H1 (cell line): ENCODE measurements at regions not wholly inside any gene's neighbourhood (a gene's known extent, or its start where the extent isn't known, plus 50 kb on each side); places are given as distances from the start of the nearest gene placed in this dataset.

Experiments
- CTCF ChIA-PET: fragments of 300-600 bp; sonication (Branson Sonifier 250); formaldehyde crosslinking; loops from one replicate; lab custom pipeline; 2021; ENCODE audit not compliant: partially characterized antibody; lab: Charles Lee
- POLR2A ChIA-PET: fragments of 300-600 bp; sonication (Branson Sonifier 250); formaldehyde crosslinking; loops from one replicate; lab custom pipeline; 2021; ENCODE audit warnings: inconsistent platforms; ENCODE audit not compliant: partially characterized antibody; lab: Charles Lee
- DNase-seq, 2 experiments: peaks; one replicate each; pipeline versions ENCODE4 v3.0.0 to v3.0.0-alpha.2; 2010 to 2022; ENCODE audit warnings: low spot score in 2 of 2, low read depth in 1 of 2, mixed read lengths in 1 of 2
- FAIRE-seq: peaks from 2 replicates; lab custom pipeline; 2011; peaks lifted over from hg19 to GRCh38; lab: Jason Lieb, UNC
- H2AFZ ChIP-seq: 2 replicates; pipeline ENCODE4 v1.8.1; 2012; ENCODE audit warnings: low read length, inconsistent platforms
- H2AK5ac ChIP-seq: 2 replicates; pipeline ENCODE4 v1.6.1; 2013; ENCODE audit warnings: low read depth, low read length
- H2BK120ac ChIP-seq: replicated peaks from 2 replicates; pipeline ENCODE3; 2013; ENCODE audit warnings: low read depth, low read length, inconsistent platforms
- H2BK12ac ChIP-seq: 2 replicates; pipeline ENCODE4 v1.6.1; 2013; ENCODE audit warnings: low read depth, low read length
- H2BK15ac ChIP-seq: 2 replicates; pipeline ENCODE4 v1.6.1; 2013; ENCODE audit warnings: low read length
- H2BK20ac ChIP-seq: 2 replicates; pipeline ENCODE4 v1.6.1; 2013; ENCODE audit warnings: low read length
- H2BK5ac ChIP-seq: 2 replicates; pipeline ENCODE4 v1.6.1; 2013; ENCODE audit warnings: low read depth, low read length
- H3K14ac ChIP-seq: 2 replicates; pipeline ENCODE4 v1.6.1; 2013; ENCODE audit warnings: inconsistent platforms; ENCODE audit not compliant: insufficient read length
- H3K18ac ChIP-seq: 2 replicates; pipeline ENCODE4 v1.6.1; 2013; ENCODE audit warnings: low read length; ENCODE audit errors: extremely low read depth
- H3K23ac ChIP-seq: 2 replicates; pipeline ENCODE4 v1.6.1; 2013; ENCODE audit warnings: inconsistent platforms; ENCODE audit not compliant: insufficient read length
- H3K23me2 ChIP-seq: 2 replicates; pipeline ENCODE4 v1.6.1; 2013; ENCODE audit warnings: low read depth, low read length
- H3K27ac ChIP-seq: 2 replicates; pipeline ENCODE4 v1.6.1; 2011; ENCODE audit warnings: low read depth, low read length, inconsistent platforms
- H3K27me3 ChIP-seq, 4 experiments: replicated peaks in 1 of 4; 1 replicate in 1 of 4; 2 replicates in 3 of 4; pipeline versions ENCODE4 v1.6.1 to v1.8.1; 2011 to 2013; ENCODE audit warnings: low read length in 3 of 4, mild to moderate bottlenecking in 3 of 4, inconsistent platforms in 2 of 4, mixed read lengths in 2 of 4, moderate library complexity in 1 of 4; ENCODE audit not compliant: control insufficient read depth in 3 of 4, insufficient read depth in 3 of 4; ENCODE audit errors: extremely low read depth in 1 of 4
- H3K36me3 ChIP-seq, 4 experiments: 2 replicates each; pipeline versions ENCODE4 v1.6.1 to v1.8.1; 2011 to 2013; ENCODE audit warnings: mild to moderate bottlenecking in 4 of 4, low read length in 3 of 4, moderate library complexity in 2 of 4, control low read depth in 1 of 4, inconsistent platforms in 1 of 4; ENCODE audit not compliant: insufficient read depth in 4 of 4, control insufficient read depth in 2 of 4
- H3K4ac ChIP-seq: replicated peaks from 2 replicates; pipeline ENCODE3; 2013; ENCODE audit warnings: low read length, low read depth, mixed read lengths, inconsistent platforms; ENCODE audit not compliant: insufficient read length
- H3K4me1 ChIP-seq, 4 experiments: replicated peaks in 1 of 4; 1 replicate in 1 of 4; 2 replicates in 3 of 4; pipeline versions ENCODE4 v1.6.1 to v1.8.1; 2011 to 2013; ENCODE audit warnings: low read length in 3 of 4, inconsistent platforms in 2 of 4, mixed read lengths in 1 of 4; ENCODE audit not compliant: insufficient read depth in 4 of 4, control insufficient read depth in 3 of 4
- H3K4me2 ChIP-seq, 2 experiments: 2 replicates each; pipeline versions ENCODE4 v1.6.1 to v1.8.1; 2011 to 2013; ENCODE audit warnings: low read depth in 2 of 2, low read length in 2 of 2, control low read depth in 1 of 2, inconsistent platforms in 1 of 2, mild to moderate bottlenecking in 1 of 2; ENCODE audit not compliant: insufficient read depth in 1 of 2
- H3K4me3 ChIP-seq, 4 experiments: fragments of 200-600, 300-600 bp in 1 of 4; sonication (generic), shearing (Covaris generic), sonication (Bioruptor Twin) in 1 of 4; 2 replicates each; pipeline versions ENCODE4 v1.5.1 to v1.8.1; 2011 to 2016; ENCODE audit warnings: low read length in 4 of 4, low read depth in 3 of 4, control low read depth in 2 of 4, inconsistent platforms in 2 of 4, mild to moderate bottlenecking in 2 of 4, mixed read lengths in 1 of 4, moderate library complexity in 1 of 4; ENCODE audit not compliant: insufficient read depth in 2 of 4; ENCODE audit errors: extremely low read depth in 1 of 4
- H3K56ac ChIP-seq: replicated peaks from 2 replicates; pipeline ENCODE3; 2013; ENCODE audit warnings: low read depth, mild to moderate bottlenecking, mixed read lengths, low read length, inconsistent platforms; ENCODE audit not compliant: insufficient read length
- H3K79me1 ChIP-seq: 2 replicates; pipeline ENCODE4 v1.6.1; 2013; ENCODE audit warnings: low read depth, low read length, control low read depth
- H3K79me2 ChIP-seq, 2 experiments: 2 replicates each; pipeline versions ENCODE4 v1.6.1 to v1.8.1; 2012 to 2013; ENCODE audit warnings: low read length in 2 of 2, mild to moderate bottlenecking in 2 of 2, inconsistent platforms in 1 of 2; ENCODE audit not compliant: insufficient read depth in 2 of 2, control insufficient read depth in 1 of 2
- H3K9ac ChIP-seq, 4 experiments: replicated peaks in 1 of 4; 1 replicate in 1 of 4; 2 replicates in 3 of 4; pipeline versions ENCODE4 v1.6.1 to v1.8.1; 2011 to 2013; ENCODE audit warnings: low read depth in 3 of 4, low read length in 3 of 4, control low read depth in 2 of 4, mild to moderate bottlenecking in 2 of 4, moderate library complexity in 2 of 4, inconsistent platforms in 1 of 4; ENCODE audit errors: extremely low read depth in 1 of 4
- H3K9me3 ChIP-seq, 2 experiments: 2 replicates each; pipeline versions ENCODE4 v1.6.1 to v1.8.1; 2012 to 2013; ENCODE audit warnings: mild to moderate bottlenecking in 2 of 2, moderate library complexity in 2 of 2, control low read depth in 1 of 2, inconsistent platforms in 1 of 2, low read depth in 1 of 2, low read length in 1 of 2, mixed read lengths in 1 of 2; ENCODE audit not compliant: insufficient read depth in 2 of 2
- H4K20me1 ChIP-seq, 2 experiments: replicated peaks in 1 of 2; 2 replicates each; pipeline versions ENCODE3 to v1.8.1; 2011 to 2013; ENCODE audit warnings: inconsistent platforms in 2 of 2, low read length in 2 of 2, mild to moderate bottlenecking in 1 of 2; ENCODE audit not compliant: insufficient read depth in 2 of 2, control insufficient read depth in 1 of 2
- H4K5ac ChIP-seq: 2 replicates; pipeline ENCODE4 v1.6.1; 2013; ENCODE audit warnings: low read length, low read depth, mixed read lengths, inconsistent platforms; ENCODE audit not compliant: insufficient read length
- H4K8ac ChIP-seq: 2 replicates; pipeline ENCODE4 v1.8.0; 2013; ENCODE audit warnings: mild to moderate bottlenecking, moderate library complexity, low read length, inconsistent platforms; ENCODE audit not compliant: insufficient read depth; ENCODE audit errors: extremely low read depth
- H4K91ac ChIP-seq: replicated peaks from 2 replicates; pipeline ENCODE3; 2013; ENCODE audit warnings: low read length, mixed read lengths, inconsistent platforms; ENCODE audit not compliant: insufficient read length
- ASH2L ChIP-seq: fragments of 200-600, 300-600 bp; sonication (generic); IDR thresholded peaks from one replicate; pipeline ENCODE4 v1.7.1; 2017; ENCODE audit warnings: low read length
- BACH1 ChIP-seq: IDR thresholded peaks from 2 replicates; pipeline ENCODE4 v1.6.1; 2012; ENCODE audit warnings: low read length, improper control_type of control experiment
- CREB1 ChIP-seq: IDR thresholded peaks from 2 replicates; pipeline ENCODE4 v1.6.1; 2012; ENCODE audit warnings: inconsistent platforms
- FOSL1 ChIP-seq: IDR thresholded peaks from 2 replicates; pipeline ENCODE4 v1.6.1; 2011; ENCODE audit warnings: mild to moderate bottlenecking, low read depth, low read length, moderate library complexity; ENCODE audit not compliant: insufficient read depth

- Histone ChIP-seq H2BK12ac (no peak overlapping the region), H2BK120ac (no peak overlapping the region), H4K20me1 (no peaks in the 10 kb centered on the region), H3K79me2 (no peaks in the 10 kb centered on the region), H2AFZ (no peak overlapping the region), H3K4me1 (no peaks in the 10 kb centered on the region), H3K4me2 (no peak overlapping the region), H3K36me3 (no peaks in the 10 kb centered on the region), H4K5ac (no peak overlapping the region), H2AK5ac (no peak overlapping the region), H3K4me3 (no peak overlapping the region), H4K8ac (no peak overlapping the region), H3K27ac (no peak overlapping the region), H4K91ac (no peak overlapping the region), H3K23ac (no peak overlapping the region), H3K56ac (no peak overlapping the region), H3K79me1 (no peaks in the 10 kb centered on the region), H3K4ac (no peak overlapping the region), H2BK20ac (no peak overlapping the region), H2BK15ac (no peak overlapping the region), H3K27me3 (no peaks in the 10 kb centered on the region), H3K18ac (no peak overlapping the region), H3K14ac (no peak overlapping the region), H3K23me2 (no peaks in the 10 kb centered on the region), H2BK5ac (no peak overlapping the region), H3K9me3 (no peaks in the 10 kb centered on the region), H3K9ac (no peak overlapping the region)
- POLR2A ChIA-PET = no interaction called here
- no peak for TF ChIP-seq CREB1
- TF ChIP-seq BACH1 = no peak
- no peak for TF ChIP-seq FOSL1
- no peak for TF ChIP-seq ASH2L
- FAIRE-seq (no peak), DNase-seq (no peak)
- CTCF ChIA-PET = no interaction called here
These were observed 238.4 kb upstream of the ETAA1 start for GRCh38 chr2:67158718-67159117.
